K562 (cell line): ENCODE measurements at regions not wholly inside any gene's neighbourhood (a gene's known extent, or its start where the extent isn't known, plus 50 kb on each side); places are given as distances from the start of the nearest gene placed in this dataset.

Source experiments
- ATAC-seq: fragments of 200-7000 bp; cut with Tn5 transposase; 3 replicates; pipeline ENCODE4 v1.9.1; 2020; ENCODE audit warnings: moderate library complexity
- BruUV-seq: library from RNA; stranded (reverse); fragments of 400-500 nt; replicated peaks from 2 replicates; lab custom pipeline; 2021; lab: Mats Ljungman, UMichigan
- CTCF ChIA-PET: fragments of 300-600 bp; formaldehyde crosslinking; extraction: SDS; loops from one replicate; lab custom pipeline; 2021; ENCODE audit warnings: low intra/inter-chr PET ratio; lab: Yijun Ruan, JAX
- POLR2A ChIA-PET: fragments of 300-600, 350-650 bp; sonication (Branson Sonifier 250); formaldehyde crosslinking; extraction: SDS; loops from one replicate; lab custom pipeline; 2021; ENCODE audit warnings: antibody characterized with exemption, inconsistent platforms; lab: Yijun Ruan, JAX
- DNase-seq, 4 experiments: peaks; one replicate each; pipeline versions ENCODE4 v3.0.0 to v3.0.0-alpha.2; 2011 to 2018; ENCODE audit warnings: low spot score in 3 of 4, mixed read lengths in 3 of 4; ENCODE audit errors: extremely low read depth in 1 of 4
- FAIRE-seq: peaks from 2 replicates; lab custom pipeline; 2011; peaks lifted over from hg19 to GRCh38; lab: Jason Lieb, UNC
- H2AFZ ChIP-seq: 2 replicates; pipeline ENCODE4 v1.6.0; 2011; ENCODE audit warnings: low read depth, low read length, control low read depth, inconsistent platforms
- H3K27ac ChIP-seq: fragments of 200-600 bp; 3 replicates; pipeline ENCODE4 v1.8.0; 2011; ENCODE audit warnings: low read depth, mild to moderate bottlenecking, control low read depth, inconsistent platforms, low read length, moderate library complexity, mixed read lengths; ENCODE audit errors: extremely low read depth
- H3K27me3 ChIP-seq, 2 experiments: fragments of 300-600 bp in 1 of 2; 2 replicates in 1 of 2; 3 replicates in 1 of 2; pipeline versions ENCODE4 v1.6.0 to v1.8.0; 2011; ENCODE audit warnings: inconsistent platforms in 2 of 2, low read length in 2 of 2, mild to moderate bottlenecking in 1 of 2, mixed read lengths in 1 of 2, moderate library complexity in 1 of 2; ENCODE audit not compliant: control insufficient read depth in 2 of 2, insufficient read depth in 2 of 2
- H3K36me3 ChIP-seq: fragments of 300-600 bp; 3 replicates; pipeline ENCODE4 v1.8.0; 2011; ENCODE audit warnings: mild to moderate bottlenecking, low read length, inconsistent platforms; ENCODE audit not compliant: control insufficient read depth, insufficient read depth
- H3K4me1 ChIP-seq, 2 experiments: fragments of 200-600 bp in 1 of 2; replicated peaks in 1 of 2; 2 replicates in 1 of 2; 3 replicates in 1 of 2; pipeline versions ENCODE4 v1.5.1 to v1.8.0; 2011; ENCODE audit warnings: inconsistent platforms in 2 of 2, low read length in 2 of 2, mild to moderate bottlenecking in 1 of 2, mixed read lengths in 1 of 2, moderate library complexity in 1 of 2; ENCODE audit not compliant: control insufficient read depth in 2 of 2, insufficient read depth in 2 of 2
- H3K4me2 ChIP-seq: 2 replicates; pipeline ENCODE4 v1.6.1; 2011; ENCODE audit warnings: low read length, control low read depth, inconsistent platforms, mixed read lengths; ENCODE audit not compliant: insufficient read depth
- H3K4me3 ChIP-seq: fragments of 200-600 bp; sonication (generic), shearing (Covaris generic); 2 replicates; pipeline ENCODE4 v1.5.1; 2016; ENCODE audit warnings: control low read depth, inconsistent platforms
- H3K79me2 ChIP-seq: fragments of 200-600 bp; 3 replicates; pipeline ENCODE4 v1.8.0; 2011; ENCODE audit warnings: low read length, inconsistent platforms; ENCODE audit not compliant: control insufficient read depth, insufficient read depth
- H3K9ac ChIP-seq, 2 experiments: 2 replicates each; pipeline versions ENCODE4 v1.6.0 to v1.6.1; 2011; ENCODE audit warnings: low read depth in 2 of 2, low read length in 2 of 2, control low read depth in 1 of 2, inconsistent platforms in 1 of 2, mild to moderate bottlenecking in 1 of 2, mixed read lengths in 1 of 2; ENCODE audit not compliant: insufficient read depth in 1 of 2
- H3K9me1 ChIP-seq: one replicate; pipeline ENCODE4 v1.6.0; 2011; ENCODE audit warnings: inconsistent platforms, mild to moderate bottlenecking, low read length, moderate library complexity; ENCODE audit not compliant: control insufficient read depth, insufficient read depth
- H3K9me3 ChIP-seq: replicated peaks from 2 replicates; pipeline ENCODE4 v1.5.1; 2011; ENCODE audit warnings: low read depth, low read length, inconsistent platforms; ENCODE audit not compliant: control insufficient read depth, insufficient read depth
- H4K20me1 ChIP-seq: replicated peaks from 2 replicates; pipeline ENCODE4 v1.6.1; 2011; ENCODE audit warnings: low read length, inconsistent platforms, mixed read lengths; ENCODE audit not compliant: control insufficient read depth, insufficient read depth
- ARID1B ChIP-seq: fragments of 450-650 bp; IDR thresholded peaks from 2 replicates; pipeline ENCODE4 v1.6.1; 2016; ENCODE audit warnings: antibody characterized with exemption, mild to moderate bottlenecking, inconsistent platforms
- HDAC8 ChIP-seq: fragments of 450-650 bp; IDR thresholded peaks from 2 replicates; pipeline ENCODE4 v1.6.1; 2016; ENCODE audit warnings: mild to moderate bottlenecking, missing genetic modification characterization, moderate library complexity, missing compliant biosample characterization
- HNRNPK ChIP-seq: fragments of 200-400 bp; formaldehyde crosslinking; IDR thresholded peaks from one replicate; pipeline ENCODE4 v1.6.1; 2018; ENCODE audit warnings: mild to moderate bottlenecking, low read depth, low read length; ENCODE audit not compliant: poor library complexity, severe bottlenecking
- HNRNPUL1 ChIP-seq: fragments of 200-400 bp; formaldehyde crosslinking; IDR thresholded peaks from 2 replicates; pipeline ENCODE4 v1.6.1; 2017; ENCODE audit warnings: low read length
- ID3 ChIP-seq, 2 experiments: fragments of 250-450 bp in 1 of 2; fragments of 450-650 bp in 1 of 2; sonication (Bioruptor Pico) in 1 of 2; IDR thresholded peaks; 2 replicates each; pipeline versions ENCODE4 v1.6.1 to v1.8.0; 2016 to 2021; ENCODE audit warnings: mild to moderate bottlenecking in 2 of 2, moderate library complexity in 2 of 2, missing compliant biosample characterization in 1 of 2, missing genetic modification characterization in 1 of 2
- ILK ChIP-seq: fragments of 450-650 bp; IDR thresholded peaks from 2 replicates; pipeline ENCODE4 v1.6.1; 2016; ENCODE audit warnings: missing genetic modification characterization, low read depth, mild to moderate bottlenecking, missing compliant biosample characterization, moderate library complexity, borderline replicate concordance
- NFRKB ChIP-seq: fragments of 450-650 bp; IDR thresholded peaks from 2 replicates; pipeline ENCODE4 v1.6.1; 2016; ENCODE audit warnings: low read depth
- PHF8 ChIP-seq: fragments of 200-600 bp; sonication (generic); IDR thresholded peaks from 2 replicates; pipeline ENCODE4 v1.6.1; 2012; ENCODE audit warnings: mixed run types, mild to moderate bottlenecking, inconsistent platforms, low read length, moderate library complexity, borderline replicate concordance
- PKNOX1 ChIP-seq: fragments of 450-650 bp; IDR thresholded peaks from 2 replicates; pipeline ENCODE4 v1.6.1; 2016
- SMAD3 ChIP-seq: fragments of 450-650 bp; formaldehyde crosslinking; conservative IDR thresholded peaks from 2 replicates; pipeline ENCODE4 v1.4.0; 2020; ENCODE audit warnings: mild to moderate bottlenecking
- SMAD4 ChIP-seq: fragments of 250-450 bp; sonication (Bioruptor Pico); conservative IDR thresholded peaks from 2 replicates; pipeline ENCODE4 v1.8.0; 2021; ENCODE audit warnings: inconsistent platforms, mild to moderate bottlenecking, moderate library complexity
- SRSF1 ChIP-seq: fragments of 200-400 bp; formaldehyde crosslinking; IDR thresholded peaks from 2 replicates; pipeline ENCODE4 v1.6.1; 2017; ENCODE audit warnings: mild to moderate bottlenecking, low read depth, low read length, moderate library complexity
- YY1 ChIP-seq, 3 experiments: IDR thresholded peaks; 2 replicates each; pipeline ENCODE4 v1.6.1; 2011; ENCODE audit warnings: low read length in 2 of 3, mild to moderate bottlenecking in 2 of 3, moderate library complexity in 2 of 3, borderline replicate concordance in 1 of 3, control low read depth in 1 of 3, low read depth in 1 of 3; ENCODE audit not compliant: insufficient read depth in 3 of 3, insufficient replicate concordance in 2 of 3, control insufficient read depth in 1 of 3, insufficient read length in 1 of 3; ENCODE audit errors: extremely low read depth in 1 of 3
- ZC3H4 ChIP-seq: sonication (generic); formaldehyde crosslinking; IDR thresholded peaks from 2 replicates; pipeline ENCODE4 v1.9.0; 2021; ENCODE audit warnings: missing genetic modification reagents, borderline replicate concordance
- ZNF175 ChIP-seq: fragments of 200-800 bp; sonication (Bioruptor generic); IDR thresholded peaks from 2 replicates; pipeline ENCODE4 v1.6.1; 2016; ENCODE audit warnings: low read depth, mild to moderate bottlenecking, missing genetic modification characterization, missing compliant biosample characterization
- ZNF324 ChIP-seq: fragments of 250-450 bp; sonication (Bioruptor Pico); IDR thresholded peaks from 2 replicates; pipeline ENCODE4 v1.4.0; 2020; ENCODE audit warnings: mild to moderate bottlenecking
- in situ Hi-C: fragments of 300-500 bp; cut with MboI; formaldehyde crosslinking; loops from 4 replicates; pipeline ENCODE4 v1.15.0; 2018; ENCODE audit warnings: inconsistent platforms, mixed read lengths
- intact Hi-C: fragments of 100-400 bp; cut with micrococcal nuclease; formaldehyde crosslinking; loops from 2 replicates; pipeline ENCODE4 v1.14.2; 2022

- TF ChIP-seq SMAD4 (CRISPR knock-in tag) (no peak), HNRNPK (no peak), SMAD3 (no peak), NFRKB (no peak), ID3 (CRISPR knock-in tag; IDR thresholded peaks at IDR 0.05) (no peak), ID3 (tag; IDR thresholded peaks at IDR 0.05) (no peak), ZNF175 (no peak), ILK (tag) (no peak)
- TF ChIP-seq, all 486 proteins: peak for 0
These were observed 233.5 kb downstream of the XPNPEP1 start (continued) for GRCh38 chr10:109689785-109690184.

GRCh38 chr10:109679478-109679877, 243.8 kb downstream of the XPNPEP1 start:
- TF ChIP-seq SRSF1 (no peak), PHF8 (no peak), ARID1B (no peak), HDAC8 (no peak), HNRNPUL1 (no peak), ZC3H4 (CRISPR knock-in tag) (no peak), ZNF324 (no peak), PKNOX1 (no peak), YY1 (IDR thresholded peaks at IDR 0.05; ENCODE audit: borderline replicate concordance in 1 of 3, control insufficient read depth in 1 of 3, extremely low read depth in 1 of 3, insufficient read depth in 3 of 3, insufficient read length in 1 of 3, insufficient replicate concordance in 2 of 3, low read depth in 1 of 3, low read length in 2 of 3) (no peak)
- ChIA-PET POLR2A (no interaction called here), CTCF (no interaction called here)
- no peak overlapping the region for H3K4me2 ChIP-seq
- no peaks in the 10 kb centered on the region for H3K9me1 ChIP-seq
- H3K4me1 ChIP-seq, result no peaks in the 10 kb centered on the region
- no peak for ATAC-seq
- no peaks in the 10 kb centered on the region for H3K9me3 ChIP-seq
- no TSS peak for BruUV-seq
- H3K79me2 ChIP-seq, result no peaks in the 10 kb centered on the region
- no peaks in the 10 kb centered on the region for H3K36me3 ChIP-seq
- H3K27ac ChIP-seq, result no peak overlapping the region
- no peaks in the 10 kb centered on the region for H3K27me3 ChIP-seq
- intact Hi-C loops, result no loop called here
- no peaks in the 10 kb centered on the region for H4K20me1 ChIP-seq
- in situ Hi-C loops, result no loop called here
- FAIRE-seq, result no peak
- no peak overlapping the region for H3K4me3 ChIP-seq
- no peak overlapping the region for H2AFZ ChIP-seq
- DNase-seq, result no peak
- no peak overlapping the region for H3K9ac ChIP-seq
